WTC11 (cell line): ENCODE measurements at regions not wholly inside any gene's neighbourhood (a gene's known extent, or its start where the extent isn't known, plus 50 kb on each side); places are given as distances from the start of the nearest gene placed in this dataset.

Experiments
- ATAC-seq: fragments of 200-7000 bp; cut with Tn5 transposase; 2 replicates; pipeline ENCODE4 v1.10.0; 2021; ENCODE audit warnings: mild to moderate bottlenecking, moderate library complexity
- CTCF ChIA-PET: fragments of 300-600 bp; sonication (Branson Sonifier 250); formaldehyde crosslinking; loops from one replicate; lab custom pipeline; 2021; ENCODE audit warnings: antibody characterized with exemption; lab: Charles Lee
- POLR2A ChIA-PET: fragments of 350-600 bp; sonication (Branson Sonifier 250); formaldehyde crosslinking; loops from one replicate; lab custom pipeline; 2021; ENCODE audit warnings: antibody characterized with exemption; lab: Charles Lee
- DNase-seq: peaks from one replicate; pipeline ENCODE4 v3.0.0; 2021; ENCODE audit warnings: low spot score
- H3K27ac Mint-ChIP-seq: 2 replicates; pipeline ENCODE4 v1.8.0; 2021; ENCODE audit warnings: mixed read lengths
- H3K27me3 Mint-ChIP-seq: 2 replicates; pipeline ENCODE4 v1.8.0; 2021; ENCODE audit warnings: low read depth, mild to moderate bottlenecking, moderate library complexity, mixed read lengths
- H3K36me3 Mint-ChIP-seq: 2 replicates; pipeline ENCODE4 v1.8.0; 2021; ENCODE audit warnings: mixed read lengths
- H3K4me1 Mint-ChIP-seq: 2 replicates; pipeline ENCODE4 v1.8.0; 2022; ENCODE audit warnings: mixed read lengths
- H3K4me3 Mint-ChIP-seq: 2 replicates; pipeline ENCODE4 v1.8.0; 2021; ENCODE audit warnings: mild to moderate bottlenecking, moderate library complexity, mixed read lengths
- H3K9me3 Mint-ChIP-seq: 2 replicates; pipeline ENCODE4 v1.8.0; 2021; ENCODE audit warnings: mixed read lengths
- ARID4B ChIP-seq: sonication (generic); formaldehyde crosslinking; IDR thresholded peaks from 2 replicates; pipeline ENCODE4 v1.8.0; 2023; ENCODE audit warnings: missing genetic modification reagents, mild to moderate bottlenecking, borderline replicate concordance
- CBFB ChIP-seq: sonication (generic); formaldehyde crosslinking; IDR thresholded peaks from 2 replicates; pipeline ENCODE4 v1.8.1; 2022; ENCODE audit warnings: mild to moderate bottlenecking, low read depth, missing genetic modification reagents
- EMX1 ChIP-seq: fragments of 250-450 bp; sonication (Bioruptor Pico); IDR thresholded peaks from 2 replicates; pipeline ENCODE4 v1.8.0; 2021; ENCODE audit warnings: mild to moderate bottlenecking
- FOXP4 ChIP-seq: sonication (generic); formaldehyde crosslinking; IDR thresholded peaks from 2 replicates; pipeline ENCODE4 v1.8.0; 2022; ENCODE audit warnings: mild to moderate bottlenecking, missing genetic modification reagents
- MAX ChIP-seq: sonication (generic); formaldehyde crosslinking; IDR thresholded peaks from 2 replicates; pipeline ENCODE4 v1.8.0; 2022; ENCODE audit warnings: mild to moderate bottlenecking, missing genetic modification reagents
- PREB ChIP-seq: sonication (generic); formaldehyde crosslinking; IDR thresholded peaks from 2 replicates; pipeline ENCODE4 v1.8.1; 2022; ENCODE audit warnings: mild to moderate bottlenecking, missing genetic modification reagents, moderate library complexity, borderline replicate concordance
- ZNF121 ChIP-seq: sonication (generic); formaldehyde crosslinking; IDR thresholded peaks from 2 replicates; pipeline ENCODE4 v1.8.0; 2023; ENCODE audit warnings: missing genetic modification reagents
- ZNF281 ChIP-seq: sonication (generic); formaldehyde crosslinking; IDR thresholded peaks from 2 replicates; pipeline ENCODE4 v1.8.0; 2023; ENCODE audit warnings: mild to moderate bottlenecking, missing genetic modification reagents
- ZNF423 ChIP-seq: fragments of 250-450 bp; sonication (Bioruptor Pico); IDR thresholded peaks from 2 replicates; pipeline ENCODE4 v2.1.2; 2022; ENCODE audit warnings: mild to moderate bottlenecking, moderate library complexity
- ZNF425 ChIP-seq: fragments of 250-450 bp; sonication (Bioruptor Pico); conservative IDR thresholded peaks from 2 replicates; pipeline ENCODE4 v1.9.0; 2021; ENCODE audit warnings: mild to moderate bottlenecking
- ZNF512 ChIP-seq: sonication (generic); formaldehyde crosslinking; IDR thresholded peaks from 2 replicates; pipeline ENCODE4 v1.8.1; 2022; ENCODE audit warnings: missing genetic modification reagents, borderline replicate concordance

- TF ChIP-seq PREB (no peak), ZNF281 (no peak), CBFB (CRISPR knock-in tag) (no peak), ZNF425 (CRISPR knock-in tag) (no peak)
Measured at GRCh38 chr2:57888463-57888862, 158.1 kb upstream of the VRK2 start (continued).

GRCh38 chr2:57890464-57890863, 156.1 kb upstream of the VRK2 start:
- no peaks in the 10 kb centered on the region for H3K9me3 Mint-ChIP-seq
- ChIA-PET CTCF (no interaction called here), POLR2A (no interaction called here)
- 0 out of 2 replicates have a peak, but pooled peaks cover 6% of the 10 kb centered on the region for H3K4me1 Mint-ChIP-seq
- ATAC-seq = no peak
- no peak for DNase-seq
- TF ChIP-seq FOXP4 (CRISPR knock-in tag) = no peak
- H3K27me3 Mint-ChIP-seq = no peaks in the 10 kb centered on the region
- no peak overlapping the region for H3K27ac Mint-ChIP-seq
- H3K36me3 Mint-ChIP-seq = no peaks in the 10 kb centered on the region
- no peak overlapping the region for H3K4me3 Mint-ChIP-seq

- Mint-ChIP-seq H3K36me3 (no peaks in the 10 kb centered on the region), H3K4me1 (0 out of 2 replicates have a peak, but pooled peaks cover 2% of the 10 kb centered on the region), H3K9me3 (no peaks in the 10 kb centered on the region), H3K27me3 (no peaks in the 10 kb centered on the region), H3K27ac (no peak overlapping the region), H3K4me3 (no peak overlapping the region)
- ChIA-PET POLR2A (no interaction called here), CTCF (no interaction called here)
- ATAC-seq (no peak), DNase-seq (no peak)
- no peak for TF ChIP-seq ZNF423 (CRISPR knock-in tag)
- TF ChIP-seq EMX1 (CRISPR knock-in tag) = no peak
- TF ChIP-seq MAX (CRISPR knock-in tag) = no peak
- TF ChIP-seq ARID4B (CRISPR knock-in tag) = no peak
- TF ChIP-seq ZNF121 = no peak
- no peak for TF ChIP-seq ZNF512 (CRISPR knock-in tag)
Measured at GRCh38 chr2:57891086-57891712, 155.4 kb upstream of the VRK2 start.
